OCI-LY1 (cell line): ENCODE measurements at regions not wholly inside any gene's neighbourhood (a gene's known extent, or its start where the extent isn't known, plus 50 kb on each side); places are given as distances from the start of the nearest gene placed in this dataset.

Experiments used
- CTCF ChIP-seq: fragments of 200-600 bp; sonication (generic), shearing (Covaris generic); IDR thresholded peaks from 2 replicates; pipeline ENCODE4 v1.5.1; 2017; ENCODE audit warnings: mild to moderate bottlenecking, antibody characterized with exemption, low read length, moderate library complexity, mixed read lengths
- EZH2 ChIP-seq: fragments of 200-600 bp; sonication (generic), shearing (Covaris generic); IDR thresholded peaks from 2 replicates; pipeline ENCODE4 v1.8.0; 2017; ENCODE audit warnings: borderline replicate concordance, mixed run types, mild to moderate bottlenecking, antibody characterized with exemption, low read length, moderate library complexity, mixed read lengths

GRCh38 chr22:34015642-34016041 lies 95.4 kb upstream of the LARGE1 start:
- TF ChIP-seq CTCF (no peak), EZH2 (no peak)
